H1 (cell line): ENCODE measurements at regions not wholly inside any gene's neighbourhood (a gene's known extent, or its start where the extent isn't known, plus 50 kb on each side); places are given as distances from the start of the nearest gene placed in this dataset.

Source experiments
- CTCF ChIA-PET: fragments of 300-600 bp; sonication (Branson Sonifier 250); formaldehyde crosslinking; loops from one replicate; lab custom pipeline; 2021; ENCODE audit not compliant: partially characterized antibody; lab: Charles Lee
- POLR2A ChIA-PET: fragments of 300-600 bp; sonication (Branson Sonifier 250); formaldehyde crosslinking; loops from one replicate; lab custom pipeline; 2021; ENCODE audit warnings: inconsistent platforms; ENCODE audit not compliant: partially characterized antibody; lab: Charles Lee
- DNase-seq, 2 experiments: peaks; one replicate each; pipeline versions ENCODE4 v3.0.0 to v3.0.0-alpha.2; 2010 to 2022; ENCODE audit warnings: low spot score in 2 of 2, low read depth in 1 of 2, mixed read lengths in 1 of 2
- FAIRE-seq: peaks from 2 replicates; lab custom pipeline; 2011; peaks lifted over from hg19 to GRCh38; lab: Jason Lieb, UNC
- H2AFZ ChIP-seq: 2 replicates; pipeline ENCODE4 v1.8.1; 2012; ENCODE audit warnings: low read length, inconsistent platforms
- H2AK5ac ChIP-seq: 2 replicates; pipeline ENCODE4 v1.6.1; 2013; ENCODE audit warnings: low read depth, low read length
- H2BK120ac ChIP-seq: replicated peaks from 2 replicates; pipeline ENCODE3; 2013; ENCODE audit warnings: low read depth, low read length, inconsistent platforms
- H2BK12ac ChIP-seq: 2 replicates; pipeline ENCODE4 v1.6.1; 2013; ENCODE audit warnings: low read depth, low read length
- H2BK15ac ChIP-seq: 2 replicates; pipeline ENCODE4 v1.6.1; 2013; ENCODE audit warnings: low read length
- H2BK20ac ChIP-seq: 2 replicates; pipeline ENCODE4 v1.6.1; 2013; ENCODE audit warnings: low read length
- H2BK5ac ChIP-seq: 2 replicates; pipeline ENCODE4 v1.6.1; 2013; ENCODE audit warnings: low read depth, low read length
- H3K14ac ChIP-seq: 2 replicates; pipeline ENCODE4 v1.6.1; 2013; ENCODE audit warnings: inconsistent platforms; ENCODE audit not compliant: insufficient read length
- H3K18ac ChIP-seq: 2 replicates; pipeline ENCODE4 v1.6.1; 2013; ENCODE audit warnings: low read length; ENCODE audit errors: extremely low read depth
- H3K23ac ChIP-seq: 2 replicates; pipeline ENCODE4 v1.6.1; 2013; ENCODE audit warnings: inconsistent platforms; ENCODE audit not compliant: insufficient read length
- H3K23me2 ChIP-seq: 2 replicates; pipeline ENCODE4 v1.6.1; 2013; ENCODE audit warnings: low read depth, low read length
- H3K27ac ChIP-seq: 2 replicates; pipeline ENCODE4 v1.6.1; 2011; ENCODE audit warnings: low read depth, low read length, inconsistent platforms
- H3K27me3 ChIP-seq, 4 experiments: replicated peaks in 1 of 4; 1 replicate in 1 of 4; 2 replicates in 3 of 4; pipeline versions ENCODE4 v1.6.1 to v1.8.1; 2011 to 2013; ENCODE audit warnings: low read length in 3 of 4, mild to moderate bottlenecking in 3 of 4, inconsistent platforms in 2 of 4, mixed read lengths in 2 of 4, moderate library complexity in 1 of 4; ENCODE audit not compliant: control insufficient read depth in 3 of 4, insufficient read depth in 3 of 4; ENCODE audit errors: extremely low read depth in 1 of 4
- H3K36me3 ChIP-seq, 4 experiments: 2 replicates each; pipeline versions ENCODE4 v1.6.1 to v1.8.1; 2011 to 2013; ENCODE audit warnings: mild to moderate bottlenecking in 4 of 4, low read length in 3 of 4, moderate library complexity in 2 of 4, control low read depth in 1 of 4, inconsistent platforms in 1 of 4; ENCODE audit not compliant: insufficient read depth in 4 of 4, control insufficient read depth in 2 of 4
- H3K4ac ChIP-seq: replicated peaks from 2 replicates; pipeline ENCODE3; 2013; ENCODE audit warnings: low read length, low read depth, mixed read lengths, inconsistent platforms; ENCODE audit not compliant: insufficient read length
- H3K4me1 ChIP-seq, 4 experiments: replicated peaks in 1 of 4; 1 replicate in 1 of 4; 2 replicates in 3 of 4; pipeline versions ENCODE4 v1.6.1 to v1.8.1; 2011 to 2013; ENCODE audit warnings: low read length in 3 of 4, inconsistent platforms in 2 of 4, mixed read lengths in 1 of 4; ENCODE audit not compliant: insufficient read depth in 4 of 4, control insufficient read depth in 3 of 4
- H3K4me2 ChIP-seq, 2 experiments: 2 replicates each; pipeline versions ENCODE4 v1.6.1 to v1.8.1; 2011 to 2013; ENCODE audit warnings: low read depth in 2 of 2, low read length in 2 of 2, control low read depth in 1 of 2, inconsistent platforms in 1 of 2, mild to moderate bottlenecking in 1 of 2; ENCODE audit not compliant: insufficient read depth in 1 of 2
- H3K4me3 ChIP-seq, 4 experiments: fragments of 200-600, 300-600 bp in 1 of 4; sonication (generic), shearing (Covaris generic), sonication (Bioruptor Twin) in 1 of 4; 2 replicates each; pipeline versions ENCODE4 v1.5.1 to v1.8.1; 2011 to 2016; ENCODE audit warnings: low read length in 4 of 4, low read depth in 3 of 4, control low read depth in 2 of 4, inconsistent platforms in 2 of 4, mild to moderate bottlenecking in 2 of 4, mixed read lengths in 1 of 4, moderate library complexity in 1 of 4; ENCODE audit not compliant: insufficient read depth in 2 of 4; ENCODE audit errors: extremely low read depth in 1 of 4
- H3K56ac ChIP-seq: replicated peaks from 2 replicates; pipeline ENCODE3; 2013; ENCODE audit warnings: low read depth, mild to moderate bottlenecking, mixed read lengths, low read length, inconsistent platforms; ENCODE audit not compliant: insufficient read length
- H3K79me1 ChIP-seq: 2 replicates; pipeline ENCODE4 v1.6.1; 2013; ENCODE audit warnings: low read depth, low read length, control low read depth
- H3K79me2 ChIP-seq, 2 experiments: 2 replicates each; pipeline versions ENCODE4 v1.6.1 to v1.8.1; 2012 to 2013; ENCODE audit warnings: low read length in 2 of 2, mild to moderate bottlenecking in 2 of 2, inconsistent platforms in 1 of 2; ENCODE audit not compliant: insufficient read depth in 2 of 2, control insufficient read depth in 1 of 2
- H3K9ac ChIP-seq, 4 experiments: replicated peaks in 1 of 4; 1 replicate in 1 of 4; 2 replicates in 3 of 4; pipeline versions ENCODE4 v1.6.1 to v1.8.1; 2011 to 2013; ENCODE audit warnings: low read depth in 3 of 4, low read length in 3 of 4, control low read depth in 2 of 4, mild to moderate bottlenecking in 2 of 4, moderate library complexity in 2 of 4, inconsistent platforms in 1 of 4; ENCODE audit errors: extremely low read depth in 1 of 4
- H3K9me3 ChIP-seq, 2 experiments: 2 replicates each; pipeline versions ENCODE4 v1.6.1 to v1.8.1; 2012 to 2013; ENCODE audit warnings: mild to moderate bottlenecking in 2 of 2, moderate library complexity in 2 of 2, control low read depth in 1 of 2, inconsistent platforms in 1 of 2, low read depth in 1 of 2, low read length in 1 of 2, mixed read lengths in 1 of 2; ENCODE audit not compliant: insufficient read depth in 2 of 2
- H4K20me1 ChIP-seq, 2 experiments: replicated peaks in 1 of 2; 2 replicates each; pipeline versions ENCODE3 to v1.8.1; 2011 to 2013; ENCODE audit warnings: inconsistent platforms in 2 of 2, low read length in 2 of 2, mild to moderate bottlenecking in 1 of 2; ENCODE audit not compliant: insufficient read depth in 2 of 2, control insufficient read depth in 1 of 2
- H4K5ac ChIP-seq: 2 replicates; pipeline ENCODE4 v1.6.1; 2013; ENCODE audit warnings: low read length, low read depth, mixed read lengths, inconsistent platforms; ENCODE audit not compliant: insufficient read length
- H4K8ac ChIP-seq: 2 replicates; pipeline ENCODE4 v1.8.0; 2013; ENCODE audit warnings: mild to moderate bottlenecking, moderate library complexity, low read length, inconsistent platforms; ENCODE audit not compliant: insufficient read depth; ENCODE audit errors: extremely low read depth
- H4K91ac ChIP-seq: replicated peaks from 2 replicates; pipeline ENCODE3; 2013; ENCODE audit warnings: low read length, mixed read lengths, inconsistent platforms; ENCODE audit not compliant: insufficient read length
- JUN ChIP-seq: IDR thresholded peaks from 2 replicates; pipeline ENCODE4 v1.6.1; 2011; ENCODE audit warnings: low read depth, mild to moderate bottlenecking, improper control_type of control experiment, low read length
- KDM4A ChIP-seq: IDR thresholded peaks from one replicate; pipeline ENCODE4 v1.7.1; 2012; ENCODE audit warnings: low read depth, mild to moderate bottlenecking, moderate library complexity, low read length, inconsistent platforms; ENCODE audit not compliant: severe bottlenecking
- RAD21 ChIP-seq, 2 experiments: IDR thresholded peaks in 1 of 2; conservative IDR thresholded peaks in 1 of 2; 2 replicates each; pipeline ENCODE4 v1.6.1; 2011; ENCODE audit warnings: low read depth in 2 of 2, low read length in 2 of 2, improper control_type of control experiment in 1 of 2, inconsistent platforms in 1 of 2, mild to moderate bottlenecking in 1 of 2, moderate library complexity in 1 of 2
- RXRA ChIP-seq: IDR thresholded peaks from 2 replicates; pipeline ENCODE4 v1.6.1; 2011; ENCODE audit warnings: low read depth, mild to moderate bottlenecking, low read length, moderate library complexity; ENCODE audit not compliant: insufficient read depth
- SAP30 ChIP-seq: fragments of 300-600 bp; sonication (generic); IDR thresholded peaks from 2 replicates; pipeline ENCODE4 v1.7.1; 2012; ENCODE audit warnings: low read length, moderate library complexity, mild to moderate bottlenecking, inconsistent platforms; ENCODE audit not compliant: insufficient read depth, insufficient replicate concordance
- WGBS, 2 experiments: shearing (Covaris generic) in 1 of 2; methylation state at CpG; one replicate each; pipeline versions ENCODE4 v1.1.6 to v1.1.7; 2013 to 2015; ENCODE audit warnings: low lambda C conversion rate in 2 of 2, mixed read lengths in 2 of 2, inconsistent platforms in 1 of 2, low coverage in 1 of 2, missing lambda C conversion rate in 1 of 2; ENCODE audit not compliant: insufficient replicate concordance in 2 of 2, insufficient coverage in 1 of 2, insufficient read length in 1 of 2; ENCODE audit errors: extremely low coverage in 1 of 2, missing lambda C conversion rate in 1 of 2; 5-methylcytosine and 5-hydroxymethylcytosine counted together

DNA sequence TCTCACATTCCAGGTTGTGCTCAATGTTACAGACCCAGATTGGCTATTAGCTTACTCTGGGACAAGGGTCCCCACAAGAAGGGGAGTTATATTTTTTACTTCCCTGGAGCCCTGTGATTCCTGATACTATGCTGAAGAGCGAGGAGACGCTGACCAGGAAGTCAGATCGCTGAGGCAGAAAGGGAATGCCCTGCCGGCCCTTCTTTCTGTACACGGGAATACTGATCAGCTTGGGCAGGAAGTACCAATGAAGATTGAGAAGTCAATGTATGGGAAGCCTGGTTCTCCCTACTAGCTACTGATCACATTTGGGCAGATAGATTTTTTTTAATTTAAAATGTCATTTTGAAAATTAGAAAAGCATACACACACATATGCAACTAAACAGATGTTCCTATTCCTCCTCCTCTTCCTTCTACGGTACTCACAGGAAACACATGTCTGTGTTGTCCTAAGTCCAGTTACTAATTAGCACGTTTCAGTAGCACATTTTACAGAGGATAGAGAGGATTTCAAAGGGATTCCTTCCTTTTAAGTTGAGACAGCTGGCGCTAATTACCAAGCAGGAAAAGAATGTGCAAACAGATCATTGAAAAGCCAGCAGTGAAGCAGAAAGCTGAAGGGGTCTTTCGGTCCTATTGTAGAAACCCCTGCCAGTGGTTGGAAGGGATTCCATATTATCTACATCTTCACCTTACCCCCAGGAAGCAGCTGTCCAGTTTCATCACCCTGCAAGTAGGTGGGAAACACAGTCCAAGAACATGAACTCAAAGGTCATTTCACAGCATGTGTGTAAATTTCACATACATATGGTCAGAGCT lies 292.4 kb downstream of the DUSP6 start:
- WGBS, 2 experiments = 91% methylated on average over 9 of the region's 9 CpGs; no CpG with 5 or more reads in 1 of the 2 experiments
- no peak overlapping the region for H2BK15ac ChIP-seq
- no peak overlapping the region for H3K4me3 ChIP-seq
- CTCF ChIA-PET = interaction anchor here (0.6 to 1.2 kb wide), 9 partner anchors 15 to 402 kb away, joined by 3 to 7 read pairs (median 3); no protein-coding TSS in a partner anchor
- no peak overlapping the region for H3K9ac ChIP-seq
- TF ChIP-seq RXRA (no peak), SAP30 (no peak), RAD21 (IDR thresholded peaks at IDR 0.05 in 1 of 2, conservative IDR thresholded peaks at IDR 0.05 in 1 of 2; ENCODE audit: low read depth in 2 of 2, low read length in 2 of 2) (no peak), KDM4A (no peak), JUN (no peak)
- H2BK12ac ChIP-seq = no peak overlapping the region
- no peak overlapping the region for H3K23ac ChIP-seq
- no peak for FAIRE-seq
- no peak for DNase-seq
- no peak overlapping the region for H2AFZ ChIP-seq
- no peak overlapping the region for H3K14ac ChIP-seq
- no peak overlapping the region for H3K18ac ChIP-seq
- no peaks in the 10 kb centered on the region for H3K79me1 ChIP-seq
- no peak overlapping the region for H2BK5ac ChIP-seq
- no peaks in the 10 kb centered on the region for H3K36me3 ChIP-seq
- H3K9me3 ChIP-seq = no peaks in the 10 kb centered on the region
- H3K4me1 ChIP-seq = no peaks in the 10 kb centered on the region
- H2BK20ac ChIP-seq = no peak overlapping the region
- H3K56ac ChIP-seq = no peak overlapping the region
- H2BK120ac ChIP-seq = no peak overlapping the region
- H3K79me2 ChIP-seq = no peaks in the 10 kb centered on the region
- H3K4me2 ChIP-seq = no peak overlapping the region
- no peaks in the 10 kb centered on the region for H3K23me2 ChIP-seq
- no peaks in the 10 kb centered on the region for H3K27me3 ChIP-seq
- no peak overlapping the region for H4K5ac ChIP-seq
- no peak overlapping the region for H4K8ac ChIP-seq
- H3K4ac ChIP-seq = no peak overlapping the region
- H4K91ac ChIP-seq = no peak overlapping the region
- no peak overlapping the region for H3K27ac ChIP-seq
- H4K20me1 ChIP-seq = no peaks in the 10 kb centered on the region
- POLR2A ChIA-PET = no interaction called here
- no peak overlapping the region for H2AK5ac ChIP-seq
